Colonic mucosa (tissue), 4 donors: ENCODE measurements at regions not wholly inside any gene's neighbourhood (a gene's known extent, or its start where the extent isn't known, plus 50 kb on each side); places are given as distances from the start of the nearest gene placed in this dataset.

Source experiments
- DNase-seq: peaks from one replicate; pipeline ENCODE4 v3.0.0-alpha.2; 2020
- H3K27ac ChIP-seq: fragments of 200-600 bp; one replicate; pipeline ENCODE4 v1.8.0; 2021
- H3K27me3 ChIP-seq: fragments of 200-600 bp; one replicate; pipeline ENCODE4 v1.8.0; 2021
- H3K36me3 ChIP-seq: fragments of 200-600 bp; one replicate; pipeline ENCODE4 v1.8.0; 2021
- H3K4me1 ChIP-seq: fragments of 200-600 bp; one replicate; pipeline ENCODE4 v1.8.0; 2021; ENCODE audit warnings: mild to moderate bottlenecking
- H3K4me3 ChIP-seq: fragments of 200-600 bp; one replicate; pipeline ENCODE4 v1.8.0; 2021
- H3K9ac ChIP-seq, 2 donors: one replicate each; pipeline ENCODE4 v1.7.0; 2013; ENCODE audit warnings: control low read depth in 2 of 2, low read depth in 2 of 2, low read length in 2 of 2
- H3K9me3 ChIP-seq: fragments of 200-600 bp; one replicate; pipeline ENCODE4 v1.8.0; 2021
- intact Hi-C: fragments of 100-400 bp; cut with DNase I; formaldehyde crosslinking; loops from one replicate; pipeline ENCODE4 v1.14.1; 2022
- TF ChIP-seq, protein P1 (sequence below): fragments of 200-600 bp; IDR thresholded peaks from one replicate; pipeline ENCODE4 v1.8.0; 2022; ENCODE audit warnings: antibody characterized with exemption, mild to moderate bottlenecking
- donor health status: healthy.
- donor health status: DM: no; HTN: no; CAD: no.
- donor health status: DM: no; HTN: no; CAD: no.

DNA sequence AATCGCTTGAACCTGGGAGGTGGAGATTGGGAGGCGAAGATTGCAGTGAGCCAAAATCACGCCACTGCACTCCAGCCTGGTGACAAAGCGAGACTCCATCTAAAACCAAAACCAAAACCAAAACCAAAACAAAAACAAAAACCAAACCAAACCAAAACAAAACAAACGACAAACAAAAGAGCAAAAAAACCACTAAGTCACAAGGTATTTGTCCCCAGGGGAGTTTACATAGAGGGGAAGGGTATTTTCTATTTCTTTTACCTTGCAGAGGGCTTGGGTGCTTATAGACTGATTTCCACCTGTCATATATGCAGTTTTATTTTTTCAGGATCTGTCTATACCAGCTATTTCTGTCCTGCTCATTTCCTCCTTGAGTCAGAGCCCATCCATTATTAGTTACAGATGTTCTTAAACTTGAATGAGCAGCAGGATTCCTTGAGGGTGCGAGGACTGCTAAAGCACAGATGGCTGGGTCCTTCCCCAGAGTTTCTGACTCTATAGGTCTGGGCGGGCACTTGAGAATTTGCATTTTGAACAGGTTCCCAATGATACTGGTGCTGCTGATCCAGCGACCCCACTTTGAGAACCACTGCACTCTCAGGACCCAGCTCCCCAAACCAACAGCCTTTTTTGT, 102.2 kb upstream of the UXS1 start:
- H3K9ac ChIP-seq: no peak overlapping the region
- no peak for DNase-seq
- TF ChIP-seq, protein P1, sequence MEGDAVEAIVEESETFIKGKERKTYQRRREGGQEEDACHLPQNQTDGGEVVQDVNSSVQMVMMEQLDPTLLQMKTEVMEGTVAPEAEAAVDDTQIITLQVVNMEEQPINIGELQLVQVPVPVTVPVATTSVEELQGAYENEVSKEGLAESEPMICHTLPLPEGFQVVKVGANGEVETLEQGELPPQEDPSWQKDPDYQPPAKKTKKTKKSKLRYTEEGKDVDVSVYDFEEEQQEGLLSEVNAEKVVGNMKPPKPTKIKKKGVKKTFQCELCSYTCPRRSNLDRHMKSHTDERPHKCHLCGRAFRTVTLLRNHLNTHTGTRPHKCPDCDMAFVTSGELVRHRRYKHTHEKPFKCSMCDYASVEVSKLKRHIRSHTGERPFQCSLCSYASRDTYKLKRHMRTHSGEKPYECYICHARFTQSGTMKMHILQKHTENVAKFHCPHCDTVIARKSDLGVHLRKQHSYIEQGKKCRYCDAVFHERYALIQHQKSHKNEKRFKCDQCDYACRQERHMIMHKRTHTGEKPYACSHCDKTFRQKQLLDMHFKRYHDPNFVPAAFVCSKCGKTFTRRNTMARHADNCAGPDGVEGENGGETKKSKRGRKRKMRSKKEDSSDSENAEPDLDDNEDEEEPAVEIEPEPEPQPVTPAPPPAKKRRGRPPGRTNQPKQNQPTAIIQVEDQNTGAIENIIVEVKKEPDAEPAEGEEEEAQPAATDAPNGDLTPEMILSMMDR: no peak
- no peaks in the 10 kb centered on the region for H3K9me3 ChIP-seq
- intact Hi-C loops: no loop called here
- H3K36me3 ChIP-seq: no peaks in the 10 kb centered on the region
- H3K27ac ChIP-seq: no peak overlapping the region
- H3K4me3 ChIP-seq: no peak overlapping the region
- peaks cover 5% of the 10 kb centered on the region for H3K4me1 ChIP-seq
- H3K27me3 ChIP-seq: no peaks in the 10 kb centered on the region

DNA sequence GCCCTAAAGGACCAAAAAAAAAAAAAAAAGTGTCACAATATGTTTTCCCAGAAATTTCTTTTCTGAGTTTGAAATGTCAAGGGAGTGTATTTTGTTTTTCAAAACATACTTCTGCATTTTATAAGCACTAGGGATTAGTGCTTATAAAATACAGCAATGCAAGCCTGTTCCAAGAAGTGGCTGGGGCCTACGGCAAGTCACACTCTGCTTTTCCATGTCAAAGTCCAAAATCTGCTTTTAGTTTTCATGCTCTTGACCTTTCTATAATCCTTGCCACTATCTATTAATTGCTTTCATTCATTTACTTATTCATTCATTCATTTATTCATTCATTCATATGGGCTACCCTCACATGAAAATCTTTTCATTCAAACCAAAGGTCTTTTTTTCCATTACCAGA, 100.1 kb upstream of the UXS1 start:
- H3K27me3 ChIP-seq: no peaks in the 10 kb centered on the region
- H3K36me3 ChIP-seq: no peaks in the 10 kb centered on the region
- H3K9ac ChIP-seq: no peak overlapping the region
- intact Hi-C loops: no loop called here
- no peak overlapping the region for H3K4me3 ChIP-seq
- TF ChIP-seq, protein P1: no peak
- H3K27ac ChIP-seq: no peak overlapping the region
- peaks cover under 1% of the 10 kb centered on the region for H3K4me1 ChIP-seq
- no peaks in the 10 kb centered on the region for H3K9me3 ChIP-seq
- DNase-seq: no peak

DNA sequence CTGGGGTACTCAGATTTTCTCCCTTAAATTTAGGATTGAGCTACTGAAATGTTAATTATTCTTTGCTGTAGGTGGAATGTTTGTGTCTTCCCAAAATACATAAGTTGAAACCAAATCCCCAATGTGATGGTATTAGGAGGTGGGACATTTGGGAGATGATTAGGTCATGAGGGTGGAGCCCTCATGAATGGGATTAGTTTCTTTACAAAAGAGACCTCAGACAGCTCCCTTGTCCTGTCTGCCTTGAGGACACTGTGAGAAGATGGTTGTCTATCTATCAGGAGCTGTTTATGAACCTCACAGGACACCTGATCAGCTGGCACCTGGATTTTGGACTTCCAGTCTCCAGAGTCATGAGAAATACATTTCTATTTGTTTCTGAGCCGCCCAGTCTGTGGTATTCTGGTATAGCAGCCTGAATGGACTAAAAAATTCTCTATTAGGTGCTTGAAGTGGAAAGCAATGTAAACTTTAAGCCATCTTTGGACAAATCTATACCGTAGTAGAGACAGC, 99.2 kb upstream of the UXS1 start:
- Histone ChIP-seq H3K9me3 (no peaks in the 10 kb centered on the region), H3K4me1 (no peaks in the 10 kb centered on the region), H3K36me3 (no peaks in the 10 kb centered on the region), H3K4me3 (no peak overlapping the region), H3K27ac (no peak overlapping the region), H3K9ac (no peak overlapping the region), H3K27me3 (no peaks in the 10 kb centered on the region)
- TF ChIP-seq, protein P1: no peak
- no peak for DNase-seq
- intact Hi-C loops: no loop called here

DNA sequence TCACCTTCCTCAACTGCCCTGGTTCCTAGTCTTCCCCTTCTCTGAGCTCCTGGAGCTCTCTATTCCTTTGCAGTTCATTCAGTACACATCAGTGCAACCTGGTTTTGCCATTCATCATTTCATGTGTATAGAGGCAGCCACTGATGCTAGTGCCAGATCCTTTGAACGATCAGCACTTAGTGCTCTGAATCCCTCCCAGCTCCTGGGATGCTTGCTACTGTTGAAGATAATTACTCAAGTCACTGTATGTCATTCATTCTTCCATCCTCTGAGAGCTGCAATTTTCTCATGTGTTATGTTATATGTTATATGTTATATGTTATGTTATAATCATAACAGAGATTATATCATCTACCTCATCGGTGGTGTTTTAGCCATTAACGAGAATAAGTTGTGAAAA, 98.5 kb upstream of the UXS1 start:
- no peak overlapping the region for H3K27ac ChIP-seq
- no peaks in the 10 kb centered on the region for H3K9me3 ChIP-seq
- intact Hi-C loops: no loop called here
- H3K9ac ChIP-seq: no peak overlapping the region
- no peak overlapping the region for H3K4me3 ChIP-seq
- H3K4me1 ChIP-seq: no peaks in the 10 kb centered on the region
- no peaks in the 10 kb centered on the region for H3K36me3 ChIP-seq
- DNase-seq: no peak
- TF ChIP-seq, protein P1: no peak
- H3K27me3 ChIP-seq: no peaks in the 10 kb centered on the region

DNA sequence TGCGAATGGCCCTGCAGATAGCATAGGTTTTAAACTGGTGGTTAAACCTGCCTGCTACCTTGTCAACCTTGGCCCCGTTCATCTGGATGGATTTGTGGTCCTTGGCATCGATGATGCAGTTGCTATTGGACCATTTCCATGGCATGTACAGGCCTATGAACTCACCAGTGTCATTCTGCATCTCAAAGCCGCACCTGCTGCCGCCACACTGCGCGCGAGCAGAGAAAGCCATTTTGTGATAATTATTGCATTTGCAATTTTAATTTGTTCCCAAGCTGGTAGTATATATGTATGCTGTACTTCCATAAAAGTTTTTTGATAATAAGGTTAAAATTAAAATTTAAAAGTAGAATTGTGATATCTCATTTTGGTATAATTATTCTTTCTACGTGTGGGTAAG, 94.8 kb upstream of the UXS1 start:
- TF ChIP-seq, protein P1: no peak
- DNase-seq: no peak
- no peak overlapping the region for H3K27ac ChIP-seq
- no peaks in the 10 kb centered on the region for H3K4me1 ChIP-seq
- no peaks in the 10 kb centered on the region for H3K27me3 ChIP-seq
- intact Hi-C loops: no loop called here
- H3K4me3 ChIP-seq: no peak overlapping the region
- no peaks in the 10 kb centered on the region for H3K9me3 ChIP-seq
- no peaks in the 10 kb centered on the region for H3K36me3 ChIP-seq
- no peak overlapping the region for H3K9ac ChIP-seq
